NCI-H82 (cell line): ENCODE measurements at regions not wholly inside any gene's neighbourhood (a gene's known extent, or its start where the extent isn't known, plus 50 kb on each side); places are given as distances from the start of the nearest gene placed in this dataset.
"Not testable (repeated sequence)": the region's sequence is repeated elsewhere in the genome, so short reads cannot be mapped to it uniquely, and the experiment has no call there.

Source experiments
- DNase-seq: peaks from one replicate; lab custom pipeline; 2025; lab: John Stamatoyannopoulos, UW

DNA sequence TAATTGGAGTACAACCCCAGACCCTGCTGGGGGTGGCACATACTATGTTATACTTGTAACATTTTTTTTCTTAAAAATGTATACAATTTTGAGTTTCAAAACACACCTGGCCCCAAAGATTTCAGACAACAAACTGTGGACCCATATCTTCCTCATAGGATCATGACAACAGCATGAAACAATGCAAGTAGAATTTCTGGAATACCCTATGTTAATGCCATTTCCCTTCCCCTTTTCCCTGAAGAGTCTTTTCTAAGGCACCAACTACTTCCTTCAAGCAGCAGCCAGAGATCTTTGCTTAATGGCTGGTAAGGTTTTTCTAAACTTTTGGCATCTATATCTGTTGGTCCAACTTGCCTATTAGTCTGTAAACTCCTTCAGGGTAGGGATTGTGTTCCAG, 99.9 kb upstream of the SERBP1 start:
- no peak for DNase-seq

DNA sequence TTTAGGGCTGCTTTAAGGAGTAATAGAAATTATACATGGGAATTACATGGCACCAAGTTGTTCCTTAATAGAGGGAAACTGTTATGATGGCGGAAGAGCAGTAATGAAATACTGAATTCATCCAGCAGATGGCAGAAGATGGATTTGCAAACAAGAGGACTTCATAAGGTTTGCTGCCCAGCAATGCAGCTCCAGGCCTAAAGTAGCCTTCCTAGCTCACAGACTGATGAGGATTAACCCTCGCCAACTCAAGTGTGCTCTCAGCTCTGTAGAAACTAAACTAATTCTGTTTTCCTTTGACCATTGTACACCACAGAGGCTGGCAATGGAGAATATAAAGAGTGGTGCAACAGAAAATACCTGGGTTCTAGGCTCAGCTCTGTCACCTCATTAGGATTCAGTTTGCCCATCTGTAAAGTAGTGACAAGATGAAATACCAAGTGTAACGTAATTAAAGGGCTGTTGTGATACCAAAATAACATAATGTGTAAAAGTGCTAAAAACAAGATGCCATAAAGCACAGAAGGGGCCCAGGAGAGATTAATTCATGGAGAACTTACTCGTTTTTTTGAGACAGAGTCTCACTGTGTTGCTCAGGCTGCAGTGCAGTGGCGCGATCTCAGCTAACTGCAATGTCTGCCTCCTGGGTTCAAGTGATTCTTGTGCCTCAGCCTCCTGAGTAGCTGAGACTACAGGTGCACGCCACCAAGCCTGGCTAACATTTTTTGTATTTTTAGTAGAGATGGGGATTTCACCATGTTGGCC, 102.4 kb upstream of the SERBP1 start:
- peak; percentile 88 for DNase-seq

DNA sequence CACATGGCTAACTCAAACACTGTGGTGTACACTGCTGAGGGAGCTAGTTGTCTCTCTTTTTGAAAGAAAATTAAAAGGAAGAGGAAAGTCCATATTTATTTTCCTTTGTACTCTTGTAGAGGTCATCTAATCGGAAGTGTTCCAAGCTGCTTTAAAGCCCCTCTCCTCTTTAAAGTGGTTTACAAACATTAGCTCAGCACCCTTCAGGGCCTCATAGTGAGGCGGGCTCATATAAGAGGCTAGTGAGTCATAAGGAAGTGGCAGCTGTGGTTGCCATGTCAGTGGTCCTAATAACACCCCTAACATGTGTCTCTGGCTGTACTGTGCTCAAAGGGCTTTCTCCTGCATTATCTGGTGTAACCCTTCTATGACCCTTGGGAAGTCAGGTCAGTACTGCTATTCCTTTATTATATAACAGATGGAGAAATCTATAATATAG, 104.4 kb upstream of the SERBP1 start:
- peak; percentile 52 for DNase-seq

DNA sequence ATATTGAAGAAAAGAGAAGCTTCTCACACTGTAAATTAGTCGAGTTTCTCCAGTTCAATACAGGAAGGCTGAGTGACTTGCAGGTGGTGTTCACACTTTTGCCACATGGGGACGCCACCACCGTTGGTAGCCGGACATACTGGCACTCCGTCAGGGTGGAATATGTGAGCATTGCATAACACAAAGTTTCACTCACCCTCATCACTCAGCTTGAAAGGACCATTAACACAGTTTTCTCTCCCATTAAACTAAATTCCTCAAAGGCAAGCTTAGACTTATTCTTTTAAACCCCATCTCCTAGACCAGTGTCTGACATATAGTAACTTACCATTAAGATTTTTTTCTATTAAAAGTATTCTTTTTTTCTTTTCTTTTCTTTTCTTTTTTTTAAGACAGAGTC, 105.3 kb upstream of the SERBP1 start:
- DNase-seq, result peak; percentile 73

DNA sequence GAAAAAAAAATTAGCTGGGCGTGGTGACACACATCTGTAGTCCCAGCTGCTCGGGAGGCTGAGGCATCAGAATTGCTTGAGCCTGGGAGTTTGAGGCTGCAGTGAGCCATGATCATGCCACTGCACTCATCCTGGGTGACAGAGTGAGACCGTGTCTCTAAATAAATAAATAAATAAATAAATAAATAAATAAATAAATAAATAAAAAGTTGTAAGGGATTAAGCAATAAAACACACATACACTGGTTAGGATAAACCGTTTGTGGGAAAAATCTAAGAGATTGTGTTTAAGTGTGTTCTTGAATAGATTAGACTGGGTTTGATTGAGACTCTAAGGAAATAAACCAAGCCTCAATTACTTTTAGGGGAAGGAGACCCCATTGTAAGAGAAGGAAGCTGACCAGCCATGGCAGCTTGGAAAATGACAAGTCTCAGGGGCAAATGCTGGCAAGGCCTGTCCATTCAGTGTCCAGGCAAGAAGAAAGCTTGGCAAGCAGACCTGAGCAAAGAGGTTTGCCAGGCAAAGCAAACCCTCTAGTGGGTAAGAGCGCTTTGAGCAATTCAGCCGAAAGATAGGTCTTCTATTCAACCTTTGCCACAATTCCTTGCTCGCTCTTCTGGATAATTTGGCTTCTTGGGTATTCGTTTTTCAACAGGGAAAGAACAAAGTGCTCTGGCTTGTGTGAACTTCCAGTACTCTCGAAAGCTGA, 106.9 kb upstream of the SERBP1 start:
- no peak for DNase-seq

DNA sequence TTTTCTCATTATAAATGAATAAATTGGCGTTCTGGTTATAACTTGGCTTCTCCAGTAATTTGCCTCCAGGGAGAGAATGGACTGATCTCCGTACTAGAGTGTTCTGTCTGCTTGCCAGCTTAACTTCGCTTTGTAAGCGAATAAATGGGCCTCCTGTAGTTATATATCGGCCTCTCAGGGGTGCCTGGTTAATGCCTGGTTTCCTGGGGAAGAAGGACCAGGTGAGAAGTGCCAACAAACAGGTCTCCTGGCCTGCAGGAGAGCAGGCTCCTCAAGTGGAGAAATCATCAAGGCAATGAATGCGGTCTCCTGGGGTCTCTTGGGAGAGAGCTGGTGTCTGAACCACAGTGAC, 107.4 kb upstream of the SERBP1 start:
- DNase-seq, result no peak

DNA sequence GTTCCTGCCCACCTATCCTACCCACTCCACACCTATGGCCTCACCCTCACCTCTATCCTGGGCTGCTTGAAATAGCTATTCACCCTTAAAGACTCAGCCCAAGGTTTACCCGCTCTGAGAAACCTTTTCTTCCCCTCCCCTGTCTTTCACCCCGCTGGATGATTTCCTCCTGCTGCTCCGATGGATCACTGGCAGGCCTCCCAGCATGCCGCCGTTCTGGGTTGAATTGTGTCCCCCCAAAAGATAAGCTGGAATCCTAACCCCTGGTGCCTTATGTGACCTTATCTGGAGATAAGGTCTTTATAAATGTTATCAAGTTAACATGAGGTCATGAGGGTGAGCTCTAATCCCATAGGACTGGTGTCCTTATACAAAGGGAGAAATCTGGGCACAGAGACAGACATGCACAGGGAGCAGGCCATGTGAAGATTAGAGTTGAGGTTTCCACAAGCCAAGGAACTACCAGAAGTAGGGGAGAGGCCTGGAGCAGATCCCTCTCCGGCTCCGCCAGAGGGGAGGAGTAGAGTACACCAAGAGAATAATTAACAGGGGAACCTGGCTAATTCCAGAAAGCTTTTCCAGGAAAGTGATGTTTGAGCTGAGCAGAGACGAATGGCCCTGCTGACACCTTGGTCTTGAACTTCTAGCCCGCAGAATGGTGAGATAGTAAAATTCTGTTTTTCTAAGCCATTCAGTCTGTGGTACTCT, 110.0 kb upstream of the SERBP1 start:
- peak; percentile 52 for DNase-seq

DNA sequence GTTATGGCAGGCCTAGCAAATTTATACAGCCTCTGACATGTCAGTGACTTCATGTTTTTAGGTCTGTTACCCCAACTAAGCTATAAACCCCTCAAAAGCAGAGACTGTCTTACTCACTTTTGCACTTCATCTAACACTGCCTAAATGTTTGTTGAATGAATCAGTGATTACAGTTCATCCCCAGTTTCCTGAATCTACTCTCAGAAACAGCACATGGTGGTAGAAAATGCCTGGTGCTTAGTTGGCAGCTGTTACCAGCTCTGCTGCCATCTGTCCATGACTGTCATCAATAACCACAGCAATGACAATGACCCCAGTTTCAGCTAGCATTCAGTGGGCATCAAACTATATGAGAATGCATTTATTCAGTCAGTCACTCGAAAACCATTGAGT, 110.5 kb upstream of the SERBP1 start:
- peak; percentile 14 for DNase-seq

DNA sequence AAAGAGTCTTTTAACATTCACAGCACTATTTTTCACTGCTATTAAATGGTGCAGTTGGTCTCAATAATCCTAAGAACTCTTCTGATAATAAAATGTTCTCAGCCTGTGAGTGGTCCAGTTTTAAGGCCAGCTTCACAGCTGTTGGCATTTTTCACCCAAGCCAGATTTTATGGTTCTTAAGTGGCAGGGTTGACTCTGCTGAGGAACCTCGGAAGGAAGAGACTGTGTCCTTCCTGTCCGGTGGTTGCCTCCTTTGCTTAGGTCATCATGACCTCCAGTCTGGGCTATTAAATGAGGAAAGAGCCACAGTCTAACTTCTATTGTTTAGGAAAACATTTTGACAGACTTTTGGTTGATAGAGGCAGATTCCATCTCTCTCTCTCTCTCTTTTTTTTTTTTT, 112.5 kb upstream of the SERBP1 start:
- no peak for DNase-seq

DNA sequence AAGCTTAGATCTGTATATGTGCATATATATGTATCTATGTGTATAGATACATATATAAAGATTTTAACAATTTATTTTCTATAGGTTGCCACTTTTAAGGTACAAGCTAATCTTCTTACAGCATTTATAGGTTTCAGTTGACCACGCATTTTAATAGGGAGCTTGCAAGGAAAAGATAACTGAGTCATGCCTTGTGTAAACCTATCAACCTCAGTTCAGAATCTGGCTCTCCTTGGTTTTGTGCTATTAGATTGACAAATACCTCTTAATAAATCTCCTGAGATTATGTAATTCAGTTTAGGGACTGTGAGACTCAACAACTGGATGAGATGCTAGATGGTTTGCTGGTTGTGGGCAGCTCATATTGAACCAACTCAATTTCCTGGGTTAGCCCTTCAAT, 114.7 kb upstream of the SERBP1 start:
- DNase-seq, result no peak

DNA sequence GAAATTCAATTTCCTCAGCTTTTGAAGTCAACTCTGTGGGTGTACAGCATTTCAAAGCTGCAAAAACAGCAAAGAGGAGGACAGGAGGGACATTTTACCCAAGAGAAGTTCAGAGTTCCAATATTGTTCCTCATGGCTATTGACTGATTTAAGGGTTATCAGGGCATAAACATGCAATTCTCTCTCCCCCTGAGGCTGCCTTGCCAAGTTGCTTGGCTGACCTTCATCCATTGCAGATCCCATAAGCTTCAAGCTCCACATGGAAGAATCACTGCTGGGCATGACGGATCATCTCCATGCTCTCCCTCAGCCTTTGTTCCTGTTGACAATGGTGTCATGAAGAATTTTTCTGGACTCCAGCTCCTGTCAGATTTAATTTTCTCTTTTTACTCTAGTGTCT, 115.2 kb upstream of the SERBP1 start:
- no peak for DNase-seq

DNA sequence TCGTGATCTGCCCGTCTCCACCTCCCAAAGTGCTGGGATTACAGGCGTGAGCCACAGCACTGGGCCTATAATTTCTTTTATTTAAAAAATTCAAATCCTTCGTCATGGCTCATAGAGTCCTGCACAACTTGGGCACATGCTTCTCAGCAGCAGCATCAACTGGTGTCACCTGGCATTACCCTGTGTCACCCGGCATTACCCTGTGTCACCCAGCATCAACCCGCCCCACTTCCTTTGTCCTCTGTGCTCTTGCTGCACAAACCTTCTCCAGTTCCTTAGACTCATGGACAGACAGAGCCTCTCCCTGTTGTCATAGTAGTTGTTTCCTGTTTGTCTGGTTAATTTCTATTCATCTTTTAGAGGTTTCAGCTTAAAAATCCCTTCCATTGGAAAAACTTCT, 121.2 kb upstream of the SERBP1 start:
- no peak for DNase-seq

DNA sequence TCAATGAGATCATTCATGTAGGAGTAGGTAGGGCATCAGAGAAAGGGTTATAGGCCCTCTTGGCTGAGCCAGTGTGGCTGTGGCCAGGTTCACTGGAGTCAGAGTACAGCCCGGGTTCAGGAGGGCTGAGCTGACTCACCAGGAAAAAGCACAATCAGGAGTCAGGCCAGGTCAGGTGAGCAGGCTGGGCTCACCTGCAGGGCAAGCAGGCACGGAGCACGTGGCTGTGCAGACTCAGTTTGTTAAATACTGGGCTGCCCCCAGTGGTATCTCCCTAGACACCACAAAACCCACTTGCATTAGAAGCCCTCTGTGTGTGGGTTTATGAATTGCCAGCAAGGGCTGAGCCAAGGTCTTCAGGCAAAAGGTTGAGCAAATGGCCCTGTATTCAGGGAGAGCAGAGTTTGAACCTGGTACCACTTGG, 122.1 kb upstream of the SERBP1 start:
- DNase-seq, result no peak

DNA sequence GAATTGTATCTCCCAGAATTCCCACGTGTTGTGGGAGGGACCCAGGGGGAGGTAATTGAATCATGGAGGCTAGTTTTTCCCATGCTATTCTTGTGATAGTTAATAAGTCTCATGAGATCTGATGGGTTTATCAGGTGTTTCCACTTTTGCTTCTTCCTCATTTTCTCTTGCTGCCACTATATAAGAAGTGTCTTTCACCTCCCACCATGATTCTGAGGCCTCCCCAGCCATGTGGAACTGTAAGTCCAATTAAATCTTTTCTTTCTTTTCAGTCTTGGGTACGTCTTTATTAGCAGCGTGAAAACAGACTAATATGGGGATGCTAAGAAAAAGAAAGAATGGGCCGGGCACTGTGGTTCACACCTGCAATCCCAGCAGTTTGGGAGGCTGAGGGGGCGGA, 124.0 kb upstream of the SERBP1 start:
- not testable (repeated sequence) for DNase-seq

DNA sequence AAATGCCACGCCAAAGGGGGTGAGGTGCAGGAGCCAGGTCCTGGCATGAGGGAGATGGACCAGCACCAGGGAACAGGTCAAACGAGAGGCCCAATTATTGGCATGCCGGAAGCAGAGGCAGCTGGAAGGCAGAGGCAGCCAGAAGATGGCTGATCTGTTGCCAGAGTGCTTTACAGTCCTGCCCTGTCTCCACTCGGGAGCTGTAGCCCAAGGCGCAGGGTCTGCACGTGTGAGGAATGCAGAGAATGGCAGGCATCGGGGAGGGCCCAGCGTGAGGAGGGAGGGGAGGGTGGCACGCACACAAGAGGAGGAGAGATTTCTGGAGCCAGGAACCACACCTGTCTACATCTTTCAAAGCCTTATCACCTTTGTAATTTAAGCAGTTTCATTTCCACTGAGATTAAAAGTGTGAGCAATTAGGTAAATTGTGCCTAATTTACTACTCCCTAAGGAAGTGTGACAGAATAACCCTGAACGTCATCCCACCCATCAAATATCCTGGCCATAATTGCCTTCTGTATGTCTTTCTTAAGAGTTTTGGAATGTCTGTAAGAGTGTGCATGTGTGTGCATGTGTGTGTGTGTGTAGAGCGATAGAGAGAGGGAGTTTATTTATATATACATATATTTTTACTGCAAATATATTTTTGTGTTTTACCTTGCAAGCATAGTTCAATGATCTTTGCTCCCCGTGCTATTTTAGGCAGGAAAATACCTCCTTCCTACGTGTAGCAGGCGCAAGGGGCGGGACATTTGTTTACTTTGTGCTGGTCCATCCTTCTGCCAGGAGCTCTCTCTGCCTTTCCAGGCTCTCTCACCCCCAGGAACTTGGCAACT, 125.5 kb upstream of the SERBP1 start:
- no peak for DNase-seq

DNA sequence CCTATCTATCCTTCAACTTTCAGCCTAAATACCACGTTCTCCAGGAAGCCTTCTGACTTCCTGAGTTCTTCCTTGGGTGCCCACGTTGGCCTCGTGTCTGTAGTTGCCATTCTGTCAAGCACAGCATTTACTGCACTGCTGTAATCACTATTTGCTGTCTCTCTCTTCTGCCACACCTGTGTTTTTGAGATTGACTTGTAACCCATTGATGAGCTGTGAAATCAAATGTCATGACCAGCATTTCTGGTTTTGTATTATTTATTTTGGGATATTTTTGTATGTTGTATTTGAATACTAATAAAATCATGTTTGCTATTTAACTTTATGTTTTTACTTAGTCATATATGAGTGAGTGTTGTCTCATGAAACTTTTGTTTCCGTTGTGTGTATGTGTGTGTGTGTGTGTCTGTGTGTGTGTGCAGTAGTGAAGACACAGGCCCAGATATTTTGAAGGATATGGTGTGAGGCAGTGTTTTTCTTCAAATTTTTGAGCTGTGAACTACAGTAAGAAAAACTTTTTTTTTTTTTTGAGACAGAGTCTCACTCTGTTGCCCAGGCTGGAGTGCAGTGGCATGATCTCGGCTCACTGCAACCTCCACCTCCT, 126.2 kb upstream of the SERBP1 start:
- DNase-seq, result no peak

DNA sequence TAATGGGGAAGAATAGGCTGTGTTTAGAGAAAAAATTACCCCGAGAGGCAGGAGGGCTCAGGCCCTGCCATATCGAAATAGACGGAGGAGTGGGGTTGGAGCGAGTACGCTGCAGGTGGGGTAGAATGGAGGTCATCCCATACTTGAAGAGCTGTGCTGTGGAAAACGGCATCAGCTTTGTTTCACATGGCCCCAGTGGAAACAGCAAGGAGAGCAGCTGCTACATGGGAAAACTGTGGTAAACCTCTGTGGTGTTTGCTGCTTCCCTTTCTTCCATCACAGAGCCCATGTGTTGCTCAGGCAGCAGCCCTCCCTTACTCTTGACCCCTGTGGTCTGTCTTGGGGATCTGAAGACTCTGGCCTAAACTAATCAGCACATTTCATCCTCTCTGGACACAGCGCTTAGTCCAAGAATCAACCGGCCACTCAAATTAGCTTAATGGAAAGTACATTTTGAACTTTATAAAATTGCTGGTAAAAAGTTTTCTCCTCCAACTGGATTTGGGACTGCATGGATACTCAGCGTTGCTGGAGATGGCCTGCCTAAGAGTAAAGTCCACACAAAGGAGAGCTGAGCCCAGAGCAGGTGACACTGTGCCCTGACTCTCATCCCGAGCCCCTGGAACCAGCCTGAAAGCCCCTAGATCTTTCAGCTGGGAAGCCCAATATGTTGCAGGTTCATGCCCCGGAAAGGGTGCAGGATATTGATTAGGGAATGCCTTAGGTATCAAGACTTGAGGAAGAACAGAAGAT, 127.1 kb upstream of the GADD45A start:
- DNase-seq, result no peak

DNA sequence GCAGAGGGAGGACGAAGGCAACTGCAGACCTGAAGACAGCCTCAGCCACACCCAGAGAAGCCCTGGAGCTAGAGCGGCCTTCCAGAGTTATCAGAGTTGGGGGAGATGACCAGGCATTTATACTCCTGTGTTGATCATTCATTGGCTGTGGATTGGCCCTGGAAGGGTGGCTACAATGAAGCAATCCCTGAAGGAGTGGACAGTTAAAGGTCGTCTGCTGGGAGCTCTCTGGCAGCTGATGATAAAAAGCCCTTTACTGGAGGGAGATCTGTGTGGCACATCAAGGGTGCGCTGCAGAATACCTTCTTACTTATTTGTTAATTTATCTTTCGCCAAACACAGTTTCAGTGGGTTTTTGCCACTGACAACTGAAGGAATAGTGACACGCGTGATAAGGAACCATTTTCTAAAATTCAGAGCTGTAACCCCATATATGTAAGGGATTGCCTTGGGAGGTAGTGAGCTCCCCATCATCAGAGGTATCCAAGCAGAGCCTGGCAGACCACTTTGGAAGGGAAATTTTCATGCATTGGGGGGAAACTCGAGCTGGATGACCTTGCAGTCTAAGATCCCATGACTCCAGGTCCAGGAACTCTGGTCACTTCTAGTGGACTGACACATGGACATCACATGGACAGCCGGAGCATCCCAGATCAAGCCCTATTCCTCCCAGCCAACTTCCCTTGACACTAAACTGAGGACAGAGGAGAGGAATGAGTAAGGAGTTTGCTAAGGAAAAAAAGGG, 126.4 kb upstream of the GADD45A start:
- DNase-seq, result no peak

DNA sequence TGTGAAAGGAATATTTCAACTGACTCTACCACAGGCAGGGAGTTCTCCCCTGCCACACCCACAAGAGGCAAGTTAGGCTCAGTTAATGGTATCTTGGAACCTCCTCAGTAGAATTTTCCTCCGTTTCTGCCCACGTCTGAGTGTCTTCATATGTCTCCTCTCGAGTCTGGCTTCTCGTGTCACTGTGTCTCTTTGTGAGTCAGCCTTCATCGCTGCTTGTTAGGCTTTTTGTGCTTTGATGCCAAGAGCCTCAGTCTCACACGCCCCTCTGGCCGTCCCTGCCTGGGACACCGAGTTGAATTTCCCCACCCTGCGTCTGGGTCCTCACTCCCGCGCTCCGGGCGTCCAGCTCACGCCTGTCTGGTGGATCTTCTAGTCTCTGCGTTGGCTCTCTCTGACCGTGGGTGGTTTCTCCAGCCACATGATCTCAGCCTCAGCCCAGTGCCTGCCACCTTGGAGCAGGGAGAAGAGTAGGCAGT, 125.7 kb upstream of the GADD45A start:
- no peak for DNase-seq

DNA sequence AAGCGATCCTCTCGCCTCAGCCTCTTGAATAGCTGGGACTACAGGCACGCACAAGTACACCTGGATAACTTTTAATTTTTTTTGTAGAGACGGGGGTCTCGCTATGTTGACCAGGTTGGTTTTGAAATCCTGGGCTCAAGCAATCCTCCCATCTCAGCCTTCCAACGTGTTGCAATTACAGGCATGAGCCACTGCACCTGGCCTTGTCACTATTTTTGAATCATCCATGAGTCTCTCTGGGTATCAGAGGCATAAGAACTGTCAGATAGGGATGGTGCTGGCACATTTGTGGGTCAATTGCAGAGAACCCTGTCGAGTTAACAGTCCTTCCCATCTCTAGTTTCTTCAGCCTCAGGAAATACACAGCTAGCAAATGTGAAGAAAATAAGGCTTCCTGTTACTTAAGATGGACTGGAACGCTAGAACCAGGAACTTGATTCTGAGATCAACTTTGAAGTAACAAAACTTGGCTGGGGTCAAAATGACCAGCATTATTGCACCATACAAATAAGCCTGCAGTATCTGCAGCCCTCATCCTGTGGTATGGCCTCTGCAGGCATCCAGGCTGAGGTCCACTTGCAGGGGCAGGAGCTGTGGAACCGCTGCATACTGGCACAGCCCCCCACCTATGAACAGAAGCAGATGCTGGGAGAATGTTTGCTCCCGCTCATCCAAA, 124.3 kb upstream of the GADD45A start:
- no peak for DNase-seq
